B cell (primary cell): ENCODE measurements at regions not wholly inside any gene's neighbourhood (a gene's known extent, or its start where the extent isn't known, plus 50 kb on each side); places are given as distances from the start of the nearest gene placed in this dataset.

Experiments
- ATAC-seq: fragments of 200-7000 bp; cut with Tn5 transposase; one replicate; pipeline ENCODE4 v1.10.0; 2021; ENCODE audit warnings: low read depth, mild to moderate bottlenecking, moderate number of reproducible peaks, moderate library complexity
- CTCF ChIA-PET: fragments of 350-600 bp; sonication (Branson Sonifier 250); formaldehyde crosslinking; loops from one replicate; lab custom pipeline; 2021; ENCODE audit warnings: antibody characterized with exemption, inconsistent platforms; lab: Charles Lee
- POLR2A ChIA-PET: fragments of 350-600 bp; sonication (Branson Sonifier 250); formaldehyde crosslinking; loops from one replicate; lab custom pipeline; 2021; ENCODE audit warnings: antibody characterized with exemption; lab: Charles Lee
- DNase-seq: peaks from one replicate; pipeline ENCODE4 v3.0.0; 2013
- H2AFZ ChIP-seq: 2 replicates; pipeline ENCODE4 v1.6.1; 2012; ENCODE audit warnings: mild to moderate bottlenecking, low read depth, low read length; ENCODE audit not compliant: insufficient read depth, poor library complexity, severe bottlenecking
- H3K27ac ChIP-seq, 2 donors: 1 replicate in 1 of 2; 2 replicates in 1 of 2; pipeline ENCODE4 v1.5.1; 2012 to 2013; ENCODE audit warnings: low read length in 2 of 2, mild to moderate bottlenecking in 2 of 2, moderate library complexity in 1 of 2
- H3K27me3 ChIP-seq, 4 experiments: fragments of 200-600 bp in 1 of 4; sonication (generic) in 1 of 4; replicated peaks in 1 of 4; 1 replicate in 2 of 4; 2 replicates in 2 of 4; pipeline versions ENCODE4 v1.6.1 to v1.7.0; 2013 to 2016; ENCODE audit warnings: low read length in 3 of 4, mild to moderate bottlenecking in 2 of 4, mixed read lengths in 1 of 4, moderate library complexity in 1 of 4; ENCODE audit not compliant: insufficient read depth in 4 of 4, control insufficient read depth in 3 of 4; ENCODE audit errors: control extremely low read depth in 1 of 4
- H3K36me3 ChIP-seq, 2 experiments: replicated peaks in 1 of 2; 1 replicate in 1 of 2; 2 replicates in 1 of 2; pipeline versions ENCODE4 v1.6.1 to v1.7.1; 2013; ENCODE audit warnings: low read length in 1 of 2; ENCODE audit not compliant: insufficient read depth in 2 of 2, control insufficient read depth in 1 of 2; ENCODE audit errors: control extremely low read depth in 1 of 2, extremely low read depth in 1 of 2
- H3K4me1 ChIP-seq, 2 donors: fragments of 200-600 bp in 1 of 2; sonication (generic) in 1 of 2; 1 replicate in 1 of 2; 2 replicates in 1 of 2; pipeline versions ENCODE4 v1.5.1 to v1.6.1; 2013 to 2017; ENCODE audit warnings: low read length in 2 of 2; ENCODE audit not compliant: control insufficient read depth in 2 of 2, insufficient read depth in 2 of 2
- H3K4me2 ChIP-seq: replicated peaks from 2 replicates; pipeline ENCODE3; 2012; ENCODE audit warnings: mild to moderate bottlenecking, low read depth, low read length; ENCODE audit not compliant: poor library complexity, severe bottlenecking
- H3K4me3 ChIP-seq, 5 experiments: fragments of 200-600 bp in 1 of 5; sonication (generic) in 1 of 5; 1 replicate in 3 of 5; 2 replicates in 2 of 5; pipeline versions ENCODE4 v1.5.1 to v1.7.0; 2011 to 2016; ENCODE audit warnings: low read length in 4 of 5, mild to moderate bottlenecking in 4 of 5, low read depth in 2 of 5, control low read depth in 1 of 5, moderate library complexity in 1 of 5; ENCODE audit not compliant: insufficient read depth in 1 of 5; ENCODE audit errors: control extremely low read depth in 1 of 5, extremely low read depth in 1 of 5
- H3K79me2 ChIP-seq: fragments of 200-600 bp; sonication (generic); one replicate; pipeline ENCODE4 v1.6.0; 2016; ENCODE audit warnings: low read length; ENCODE audit not compliant: control insufficient read depth, insufficient read depth
- H3K9ac ChIP-seq: fragments of 200-600 bp; sonication (generic); 2 replicates; pipeline ENCODE4 v1.6.1; 2017; ENCODE audit warnings: mild to moderate bottlenecking, low read length, moderate library complexity
- H3K9me3 ChIP-seq, 3 donors: one replicate each; pipeline versions ENCODE4 v1.6.1 to v1.7.1; 2013; ENCODE audit warnings: low read length in 2 of 3; ENCODE audit not compliant: control insufficient read depth in 2 of 3, insufficient read depth in 1 of 3; ENCODE audit errors: control extremely low read depth in 1 of 3
- H4K20me1 ChIP-seq: 2 replicates; pipeline ENCODE4 v1.6.0; 2012; ENCODE audit warnings: mild to moderate bottlenecking, low read length; ENCODE audit not compliant: insufficient read depth, control insufficient read depth, poor library complexity, severe bottlenecking
- H3K27ac Mint-ChIP-seq: one replicate; pipeline ENCODE4 v1.8.0; 2021; ENCODE audit warnings: mixed read lengths
- H3K27me3 Mint-ChIP-seq: one replicate; pipeline ENCODE4 v1.8.0; 2021; ENCODE audit warnings: mixed read lengths
- H3K4me1 Mint-ChIP-seq: one replicate; pipeline ENCODE4 v1.8.0; 2021; ENCODE audit warnings: mixed read lengths
- H3K4me3 Mint-ChIP-seq: one replicate; pipeline ENCODE4 v1.8.0; 2021; ENCODE audit warnings: mixed read lengths
- H3K9me3 Mint-ChIP-seq: one replicate; pipeline ENCODE4 v1.8.0; 2022; ENCODE audit warnings: mixed read lengths; ENCODE audit not compliant: insufficient read depth
- CTCF ChIP-seq: fragments of 200-600 bp; IDR thresholded peaks from one replicate; pipeline ENCODE4 v1.8.0; 2022; ENCODE audit warnings: antibody characterized with exemption, mild to moderate bottlenecking
- EZH2 ChIP-seq: IDR thresholded peaks from 2 replicates; pipeline ENCODE4 v1.6.1; 2012; ENCODE audit warnings: borderline replicate concordance, low read depth, mild to moderate bottlenecking, moderate library complexity, low read length; ENCODE audit not compliant: insufficient read depth, poor library complexity, severe bottlenecking
- WGBS: methylation state at CpG from one replicate; pipeline ENCODE4 v1.1.5; 2013; ENCODE audit warnings: missing lambda C conversion rate; ENCODE audit not compliant: insufficient coverage; 5-methylcytosine and 5-hydroxymethylcytosine counted together
- intact Hi-C: fragments of 100-400 bp; cut with micrococcal nuclease; formaldehyde crosslinking; loops from one replicate; pipeline ENCODE4 v1.10.0; 2022

- Histone ChIP-seq H2AFZ (no peak overlapping the region), H3K79me2 (no peaks in the 10 kb centered on the region), H3K4me2 (no peak overlapping the region), H3K9ac (no peak overlapping the region), H4K20me1 (no peaks in the 10 kb centered on the region), H3K27me3 (no peaks in the 10 kb centered on the region), H3K36me3 (no peaks in the 10 kb centered on the region), H3K9me3 (no peaks in the 10 kb centered on the region), H3K27ac (no peak overlapping the region), H3K4me3 (no peak overlapping the region), H3K4me1 (no peaks in the 10 kb centered on the region)
- DNase-seq (no peak), ATAC-seq (no peak)
- CTCF ChIA-PET = no interaction called here
- Mint-ChIP-seq H3K27ac (no peak overlapping the region), H3K9me3 (no peaks in the 10 kb centered on the region), H3K4me1 (no peaks in the 10 kb centered on the region), H3K4me3 (no peak overlapping the region), H3K27me3 (no peaks in the 10 kb centered on the region)
- intact Hi-C loops = no loop called here
- WGBS = no CpG with 5 or more reads among the region's 1 CpG
- POLR2A ChIA-PET = no interaction called here
- TF ChIP-seq EZH2 (no peak), CTCF (no peak)
Measured at GRCh38 chr3:83230376-83230775, 1468.9 kb upstream of the GBE1 start.

GRCh38 chr3:83226751-83227150 lies 1465.3 kb upstream of the GBE1 start:
- no CpG with 5 or more reads among the region's 3 CpGs for WGBS
- no peaks in the 10 kb centered on the region for H3K9me3 Mint-ChIP-seq
- no peaks in the 10 kb centered on the region for H3K79me2 ChIP-seq
- DNase-seq (no peak), ATAC-seq (no peak)
- no peaks in the 10 kb centered on the region for H4K20me1 ChIP-seq
- no peak overlapping the region for H3K27ac Mint-ChIP-seq
- no peaks in the 10 kb centered on the region for H3K27me3 Mint-ChIP-seq
- H3K27me3 ChIP-seq = no peaks in the 10 kb centered on the region
- H3K9me3 ChIP-seq = no peaks in the 10 kb centered on the region
- CTCF ChIA-PET = no interaction called here
- no peaks in the 10 kb centered on the region for H3K4me1 ChIP-seq
- intact Hi-C loops = no loop called here
- H3K4me3 Mint-ChIP-seq = no peak overlapping the region
- H2AFZ ChIP-seq = no peak overlapping the region
- no peak for TF ChIP-seq EZH2
- no peak for TF ChIP-seq CTCF
- no peaks in the 10 kb centered on the region for H3K4me1 Mint-ChIP-seq
- no peak overlapping the region for H3K4me3 ChIP-seq
- no peak overlapping the region for H3K9ac ChIP-seq
- H3K36me3 ChIP-seq = no peaks in the 10 kb centered on the region
- H3K4me2 ChIP-seq = no peak overlapping the region
- H3K27ac ChIP-seq = no peak overlapping the region
- POLR2A ChIA-PET = no interaction called here
